Colonic mucosa (tissue), 4 donors: ENCODE measurements at regions not wholly inside any gene's neighbourhood (a gene's known extent, or its start where the extent isn't known, plus 50 kb on each side); places are given as distances from the start of the nearest gene placed in this dataset.

Experiments
- DNase-seq: peaks from one replicate; pipeline ENCODE4 v3.0.0-alpha.2; 2020
- H3K27ac ChIP-seq: fragments of 200-600 bp; one replicate; pipeline ENCODE4 v1.8.0; 2021
- H3K27me3 ChIP-seq: fragments of 200-600 bp; one replicate; pipeline ENCODE4 v1.8.0; 2021
- H3K36me3 ChIP-seq: fragments of 200-600 bp; one replicate; pipeline ENCODE4 v1.8.0; 2021
- H3K4me1 ChIP-seq: fragments of 200-600 bp; one replicate; pipeline ENCODE4 v1.8.0; 2021; ENCODE audit warnings: mild to moderate bottlenecking
- H3K4me3 ChIP-seq: fragments of 200-600 bp; one replicate; pipeline ENCODE4 v1.8.0; 2021
- H3K9ac ChIP-seq, 2 donors: one replicate each; pipeline ENCODE4 v1.7.0; 2013; ENCODE audit warnings: control low read depth in 2 of 2, low read depth in 2 of 2, low read length in 2 of 2
- H3K9me3 ChIP-seq: fragments of 200-600 bp; one replicate; pipeline ENCODE4 v1.8.0; 2021
- intact Hi-C: fragments of 100-400 bp; cut with DNase I; formaldehyde crosslinking; loops from one replicate; pipeline ENCODE4 v1.14.1; 2022
- TF ChIP-seq, protein P1 (sequence below): fragments of 200-600 bp; IDR thresholded peaks from one replicate; pipeline ENCODE4 v1.8.0; 2022; ENCODE audit warnings: antibody characterized with exemption, mild to moderate bottlenecking
- donor health status: healthy.
- donor health status: DM: no; HTN: no; CAD: no.
- donor health status: DM: no; HTN: no; CAD: no.

- Histone ChIP-seq H3K4me3 (no peak overlapping the region), H3K27ac (no peak overlapping the region), H3K4me1 (no peaks in the 10 kb centered on the region), H3K27me3 (no peaks in the 10 kb centered on the region), H3K9ac (no peak overlapping the region), H3K9me3 (no peaks in the 10 kb centered on the region), H3K36me3 (no peaks in the 10 kb centered on the region)
- no peak for DNase-seq
- intact Hi-C loops: no loop called here
- TF ChIP-seq, protein P1, sequence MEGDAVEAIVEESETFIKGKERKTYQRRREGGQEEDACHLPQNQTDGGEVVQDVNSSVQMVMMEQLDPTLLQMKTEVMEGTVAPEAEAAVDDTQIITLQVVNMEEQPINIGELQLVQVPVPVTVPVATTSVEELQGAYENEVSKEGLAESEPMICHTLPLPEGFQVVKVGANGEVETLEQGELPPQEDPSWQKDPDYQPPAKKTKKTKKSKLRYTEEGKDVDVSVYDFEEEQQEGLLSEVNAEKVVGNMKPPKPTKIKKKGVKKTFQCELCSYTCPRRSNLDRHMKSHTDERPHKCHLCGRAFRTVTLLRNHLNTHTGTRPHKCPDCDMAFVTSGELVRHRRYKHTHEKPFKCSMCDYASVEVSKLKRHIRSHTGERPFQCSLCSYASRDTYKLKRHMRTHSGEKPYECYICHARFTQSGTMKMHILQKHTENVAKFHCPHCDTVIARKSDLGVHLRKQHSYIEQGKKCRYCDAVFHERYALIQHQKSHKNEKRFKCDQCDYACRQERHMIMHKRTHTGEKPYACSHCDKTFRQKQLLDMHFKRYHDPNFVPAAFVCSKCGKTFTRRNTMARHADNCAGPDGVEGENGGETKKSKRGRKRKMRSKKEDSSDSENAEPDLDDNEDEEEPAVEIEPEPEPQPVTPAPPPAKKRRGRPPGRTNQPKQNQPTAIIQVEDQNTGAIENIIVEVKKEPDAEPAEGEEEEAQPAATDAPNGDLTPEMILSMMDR: no peak
Measured at GRCh38 chrX:125503769-125504168, 184.1 kb downstream of the TEX13C start.

GRCh38 chrX:125505207-125505606 is 185.5 kb downstream of the TEX13C start:
- TF ChIP-seq, protein P1: no peak
- no peaks in the 10 kb centered on the region for H3K27me3 ChIP-seq
- H3K4me3 ChIP-seq: no peak overlapping the region
- H3K9ac ChIP-seq: no peak overlapping the region
- H3K9me3 ChIP-seq: no peaks in the 10 kb centered on the region
- DNase-seq: no peak
- no peaks in the 10 kb centered on the region for H3K36me3 ChIP-seq
- no peaks in the 10 kb centered on the region for H3K4me1 ChIP-seq
- intact Hi-C loops: no loop called here
- no peak overlapping the region for H3K27ac ChIP-seq

- Histone ChIP-seq H3K27ac (no peak overlapping the region), H3K27me3 (no peaks in the 10 kb centered on the region), H3K36me3 (no peaks in the 10 kb centered on the region), H3K4me3 (no peak overlapping the region), H3K9me3 (no peaks in the 10 kb centered on the region), H3K9ac (no peak overlapping the region), H3K4me1 (no peaks in the 10 kb centered on the region)
- TF ChIP-seq, protein P1: no peak
- DNase-seq: no peak
- intact Hi-C loops: no loop called here
Measured at GRCh38 chrX:125507119-125507518, 187.4 kb downstream of the TEX13C start.

DNA sequence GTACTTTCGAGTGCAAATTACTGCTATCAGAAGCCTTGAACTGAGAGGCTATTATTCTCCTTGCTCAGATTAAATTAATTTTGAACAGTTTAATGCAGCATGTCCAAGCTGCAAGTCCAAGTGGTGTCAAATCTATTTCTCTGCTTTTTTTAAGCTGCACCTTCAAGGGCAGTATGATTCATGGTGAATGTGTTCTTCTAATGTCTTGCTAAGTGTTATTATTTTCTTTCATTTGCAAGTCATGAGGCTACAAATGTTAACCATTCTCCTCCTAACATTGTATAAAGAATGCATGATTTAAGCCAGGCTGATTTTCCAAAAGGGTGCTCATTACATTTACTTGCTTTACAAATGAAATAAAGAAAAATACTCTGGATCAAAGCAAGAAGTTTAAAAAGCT is 200.4 kb downstream of the TEX13C start:
- intact Hi-C loops: no loop called here
- H3K27ac ChIP-seq: no peak overlapping the region
- no peak overlapping the region for H3K4me3 ChIP-seq
- H3K36me3 ChIP-seq: no peaks in the 10 kb centered on the region
- no peaks in the 10 kb centered on the region for H3K27me3 ChIP-seq
- H3K4me1 ChIP-seq: no peaks in the 10 kb centered on the region
- TF ChIP-seq, protein P1: no peak
- no peak for DNase-seq
- no peak overlapping the region for H3K9ac ChIP-seq
- H3K9me3 ChIP-seq: no peaks in the 10 kb centered on the region

DNA sequence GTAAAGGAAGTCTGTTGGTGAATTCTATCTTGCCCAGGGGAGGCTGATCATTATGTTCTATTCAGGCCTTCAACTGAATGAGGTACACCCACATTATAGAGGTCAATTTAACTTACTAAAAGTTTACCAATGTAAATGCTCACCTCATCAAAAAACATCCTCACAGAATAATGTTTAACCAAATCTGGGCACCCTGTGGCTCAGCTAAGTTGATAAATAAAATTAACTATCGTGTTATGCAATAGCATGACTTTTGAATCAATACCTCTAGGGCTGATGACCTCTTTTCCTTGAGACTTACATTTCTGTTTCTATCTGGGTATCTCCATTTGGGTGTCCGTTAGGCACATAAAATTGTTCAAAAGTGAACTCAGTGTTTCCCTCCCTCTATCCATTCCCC is 203.1 kb downstream of the TEX13C start:
- TF ChIP-seq, protein P1: no peak
- intact Hi-C loops: no loop called here
- H3K9me3 ChIP-seq: no peaks in the 10 kb centered on the region
- no peak overlapping the region for H3K9ac ChIP-seq
- no peaks in the 10 kb centered on the region for H3K36me3 ChIP-seq
- no peak for DNase-seq
- H3K4me1 ChIP-seq: no peaks in the 10 kb centered on the region
- no peak overlapping the region for H3K4me3 ChIP-seq
- no peaks in the 10 kb centered on the region for H3K27me3 ChIP-seq
- H3K27ac ChIP-seq: no peak overlapping the region
